ENCODE measurements at regions not wholly inside any gene's neighbourhood (a gene's known extent, or its start where the extent isn't known, plus 50 kb on each side); places are given as distances from the start of the nearest gene placed in this dataset.

DNA sequence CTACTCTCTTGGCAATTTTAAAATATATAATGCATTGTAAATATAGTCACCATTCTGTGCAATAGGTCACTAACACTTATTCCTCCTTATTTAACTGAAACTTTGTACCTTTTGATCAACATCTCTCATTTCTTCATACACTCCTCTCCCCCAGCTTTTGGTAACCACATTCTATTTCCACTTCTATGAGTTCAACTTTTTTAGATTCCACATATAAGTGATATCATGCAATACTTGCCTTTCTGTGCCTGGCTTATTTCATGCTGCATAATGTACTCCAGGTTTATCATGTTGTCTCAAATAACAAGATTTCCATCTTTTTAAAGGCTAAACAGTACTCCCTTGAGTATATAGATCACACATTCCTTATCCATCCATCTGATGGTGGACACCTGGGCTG, 188.8 kb downstream of the NXNL2 start:
- TF ChIP-seq, protein P1, sequence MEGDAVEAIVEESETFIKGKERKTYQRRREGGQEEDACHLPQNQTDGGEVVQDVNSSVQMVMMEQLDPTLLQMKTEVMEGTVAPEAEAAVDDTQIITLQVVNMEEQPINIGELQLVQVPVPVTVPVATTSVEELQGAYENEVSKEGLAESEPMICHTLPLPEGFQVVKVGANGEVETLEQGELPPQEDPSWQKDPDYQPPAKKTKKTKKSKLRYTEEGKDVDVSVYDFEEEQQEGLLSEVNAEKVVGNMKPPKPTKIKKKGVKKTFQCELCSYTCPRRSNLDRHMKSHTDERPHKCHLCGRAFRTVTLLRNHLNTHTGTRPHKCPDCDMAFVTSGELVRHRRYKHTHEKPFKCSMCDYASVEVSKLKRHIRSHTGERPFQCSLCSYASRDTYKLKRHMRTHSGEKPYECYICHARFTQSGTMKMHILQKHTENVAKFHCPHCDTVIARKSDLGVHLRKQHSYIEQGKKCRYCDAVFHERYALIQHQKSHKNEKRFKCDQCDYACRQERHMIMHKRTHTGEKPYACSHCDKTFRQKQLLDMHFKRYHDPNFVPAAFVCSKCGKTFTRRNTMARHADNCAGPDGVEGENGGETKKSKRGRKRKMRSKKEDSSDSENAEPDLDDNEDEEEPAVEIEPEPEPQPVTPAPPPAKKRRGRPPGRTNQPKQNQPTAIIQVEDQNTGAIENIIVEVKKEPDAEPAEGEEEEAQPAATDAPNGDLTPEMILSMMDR (IDR thresholded peaks at IDR 0.05), result no peak
- TF ChIP-seq POLR2AphosphoS5 (IDR thresholded peaks at IDR 0.05) (no peak), POLR2A (IDR thresholded peaks at IDR 0.05) (no peak), EP300 (IDR thresholded peaks at IDR 0.05; ENCODE audit: low read depth) (no peak)

Data from transverse colon (tissue), 4 donors.